Smooth muscle cell (in vitro differentiated cells): ENCODE measurements at regions not wholly inside any gene's neighbourhood (a gene's known extent, or its start where the extent isn't known, plus 50 kb on each side); places are given as distances from the start of the nearest gene placed in this dataset.

ENCODE experiments used
- DNase-seq: peaks from one replicate; lab custom pipeline; 2025; ENCODE audit not compliant: unreplicated experiment; lab: John Stamatoyannopoulos, UW
- H2AFZ ChIP-seq: fragments of 200-600 bp; sonication (generic); 2 replicates; pipeline ENCODE4 v1.6.0; 2016; ENCODE audit warnings: antibody characterized with exemption, low read depth, mild to moderate bottlenecking
- H3F3A ChIP-seq: fragments of 200-600 bp; sonication (generic); 2 replicates; pipeline ENCODE4 v1.6.0; 2017; ENCODE audit warnings: antibody characterized with exemption, low read depth
- H3K27ac ChIP-seq: fragments of 200-600 bp; sonication (generic); 2 replicates; pipeline ENCODE4 v1.5.1; 2016; ENCODE audit warnings: low read depth, mild to moderate bottlenecking
- H3K27me3 ChIP-seq: fragments of 200-600 bp; sonication (generic); 2 replicates; pipeline ENCODE4 v1.6.1; 2016; ENCODE audit warnings: low read depth, mild to moderate bottlenecking
- H3K36me3 ChIP-seq: fragments of 200-600 bp; sonication (generic); 2 replicates; pipeline ENCODE4 v1.5.1; 2016; ENCODE audit warnings: low read depth
- H3K4me1 ChIP-seq: fragments of 200-600 bp; sonication (generic); 2 replicates; pipeline ENCODE4 v1.5.1; 2016; ENCODE audit warnings: low read depth
- H3K4me2 ChIP-seq: fragments of 200-600 bp; sonication (generic); 2 replicates; pipeline ENCODE4 v1.6.0; 2016; ENCODE audit warnings: mild to moderate bottlenecking
- H3K4me3 ChIP-seq: fragments of 200-600 bp; sonication (generic); 2 replicates; pipeline ENCODE4 v1.5.1; 2016; ENCODE audit warnings: mild to moderate bottlenecking
- H3K79me2 ChIP-seq: fragments of 200-600 bp; sonication (generic); 2 replicates; pipeline ENCODE4 v1.6.0; 2016; ENCODE audit warnings: low read depth, mild to moderate bottlenecking
- H3K9ac ChIP-seq: fragments of 200-600 bp; sonication (generic); 2 replicates; pipeline ENCODE4 v1.6.0; 2016; ENCODE audit warnings: low read depth
- H3K9me3 ChIP-seq: fragments of 200-600 bp; sonication (generic); replicated peaks from 2 replicates; pipeline ENCODE4 v1.5.1; 2016; ENCODE audit warnings: low read depth
- H4K20me1 ChIP-seq: fragments of 200-600 bp; sonication (generic); 2 replicates; pipeline ENCODE4 v1.6.0; 2016; ENCODE audit warnings: low read depth
- WGBS: methylation state at CpG from one replicate; pipeline ENCODE4 v1.1.7; 2016; ENCODE audit warnings: low lambda C conversion rate; 5-methylcytosine and 5-hydroxymethylcytosine counted together
- TF ChIP-seq, protein P1 (sequence below): fragments of 200-600 bp; sonication (generic); IDR thresholded peaks from 2 replicates; pipeline ENCODE4 v1.5.1; 2017; ENCODE audit warnings: borderline replicate concordance, mild to moderate bottlenecking, antibody characterized with exemption; ENCODE audit not compliant: insufficient read depth, poor library complexity, severe bottlenecking

DNA sequence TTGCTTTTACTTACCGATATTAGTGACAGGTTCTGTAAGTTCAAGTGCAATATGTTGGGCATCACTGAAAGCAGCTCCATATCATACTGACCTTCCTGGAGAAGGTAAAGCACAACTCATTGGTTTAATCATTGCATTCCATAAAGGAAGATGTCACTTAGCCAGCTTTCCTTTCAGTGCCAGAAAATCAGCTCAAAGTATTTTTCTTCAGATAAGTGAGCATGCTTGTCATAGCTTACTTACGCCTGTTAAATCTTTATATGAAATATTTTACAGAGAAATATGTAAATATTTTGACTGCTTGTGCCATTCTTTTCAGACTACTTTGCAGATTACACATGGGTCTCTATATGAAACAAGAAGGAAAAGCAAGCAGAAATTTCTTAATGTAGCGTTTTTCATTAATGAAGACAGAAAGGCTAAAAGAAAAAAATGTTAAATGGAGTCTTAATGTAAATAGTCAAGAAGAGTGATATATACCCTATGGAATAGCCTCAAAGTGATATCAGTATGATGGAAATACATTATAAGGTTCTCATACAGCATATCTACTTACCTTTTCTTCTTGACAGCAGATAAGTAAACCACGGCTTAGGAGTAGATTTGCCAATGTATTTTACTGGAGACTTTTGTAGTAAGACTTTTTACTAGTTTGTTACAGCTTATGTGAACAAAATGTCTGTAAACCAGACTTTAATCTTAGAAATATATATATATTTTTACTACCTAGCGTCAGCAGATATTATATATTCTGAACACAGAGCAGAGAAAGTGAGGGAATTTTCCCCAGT is 649.7 kb downstream of the METTL15 start:
- no peak overlapping the region for H3K4me3 ChIP-seq
- H3K79me2 ChIP-seq = no peaks in the 10 kb centered on the region
- H3K9me3 ChIP-seq = no peaks in the 10 kb centered on the region
- peak overlapping the region; percentile 16 for H2AFZ ChIP-seq
- H3K4me2 ChIP-seq = peak overlapping the region; percentile 71
- H3K4me1 ChIP-seq = peaks cover 8% of the 10 kb centered on the region
- no peaks in the 10 kb centered on the region for H3K27me3 ChIP-seq
- DNase-seq = no peak
- peaks cover 13% of the 10 kb centered on the region for H3F3A ChIP-seq
- TF ChIP-seq, protein P1, sequence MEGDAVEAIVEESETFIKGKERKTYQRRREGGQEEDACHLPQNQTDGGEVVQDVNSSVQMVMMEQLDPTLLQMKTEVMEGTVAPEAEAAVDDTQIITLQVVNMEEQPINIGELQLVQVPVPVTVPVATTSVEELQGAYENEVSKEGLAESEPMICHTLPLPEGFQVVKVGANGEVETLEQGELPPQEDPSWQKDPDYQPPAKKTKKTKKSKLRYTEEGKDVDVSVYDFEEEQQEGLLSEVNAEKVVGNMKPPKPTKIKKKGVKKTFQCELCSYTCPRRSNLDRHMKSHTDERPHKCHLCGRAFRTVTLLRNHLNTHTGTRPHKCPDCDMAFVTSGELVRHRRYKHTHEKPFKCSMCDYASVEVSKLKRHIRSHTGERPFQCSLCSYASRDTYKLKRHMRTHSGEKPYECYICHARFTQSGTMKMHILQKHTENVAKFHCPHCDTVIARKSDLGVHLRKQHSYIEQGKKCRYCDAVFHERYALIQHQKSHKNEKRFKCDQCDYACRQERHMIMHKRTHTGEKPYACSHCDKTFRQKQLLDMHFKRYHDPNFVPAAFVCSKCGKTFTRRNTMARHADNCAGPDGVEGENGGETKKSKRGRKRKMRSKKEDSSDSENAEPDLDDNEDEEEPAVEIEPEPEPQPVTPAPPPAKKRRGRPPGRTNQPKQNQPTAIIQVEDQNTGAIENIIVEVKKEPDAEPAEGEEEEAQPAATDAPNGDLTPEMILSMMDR = no peak
- peak overlapping the region; percentile 29 for H3K9ac ChIP-seq
- 58% methylated on average over 5 of the region's 5 CpGs for WGBS
- no peaks in the 10 kb centered on the region for H4K20me1 ChIP-seq
- no peaks in the 10 kb centered on the region for H3K36me3 ChIP-seq
- peak overlapping the region; percentile 72 for H3K27ac ChIP-seq

DNA sequence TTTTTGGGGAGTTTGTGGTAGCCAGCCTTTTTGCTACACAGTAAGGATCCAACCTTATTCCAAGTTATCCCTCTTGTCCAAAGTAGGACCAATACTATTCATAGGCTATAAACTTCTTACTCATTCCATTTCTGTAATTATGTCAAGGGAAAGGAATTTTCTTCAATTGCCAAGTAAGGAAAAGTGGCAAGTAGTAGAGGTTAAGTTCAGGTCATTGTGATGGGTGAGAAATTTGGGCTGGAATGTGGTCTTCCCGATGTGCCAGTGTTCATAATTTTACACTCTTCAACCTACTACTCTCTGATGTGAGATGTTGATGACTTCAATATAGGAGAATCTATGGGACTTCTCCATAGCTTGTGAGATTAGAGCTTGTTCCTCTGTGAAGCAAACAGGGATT is 648.8 kb downstream of the METTL15 start:
- Histone ChIP-seq H3K9ac (no peak overlapping the region), H3K4me1 (peaks cover 8% of the 10 kb centered on the region), H3K4me3 (no peak overlapping the region), H2AFZ (no peak overlapping the region), H3K27me3 (no peaks in the 10 kb centered on the region), H3K27ac (peak overlapping the region; percentile 72), H3K4me2 (peak overlapping the region; percentile 71), H3K9me3 (no peaks in the 10 kb centered on the region), H3F3A (peaks cover 13% of the 10 kb centered on the region), H3K36me3 (no peaks in the 10 kb centered on the region), H4K20me1 (no peaks in the 10 kb centered on the region), H3K79me2 (no peaks in the 10 kb centered on the region)
- WGBS = 7% methylated on average over 1 of the region's 1 CpG
- TF ChIP-seq, protein P1 = no peak
- DNase-seq = no peak

DNA sequence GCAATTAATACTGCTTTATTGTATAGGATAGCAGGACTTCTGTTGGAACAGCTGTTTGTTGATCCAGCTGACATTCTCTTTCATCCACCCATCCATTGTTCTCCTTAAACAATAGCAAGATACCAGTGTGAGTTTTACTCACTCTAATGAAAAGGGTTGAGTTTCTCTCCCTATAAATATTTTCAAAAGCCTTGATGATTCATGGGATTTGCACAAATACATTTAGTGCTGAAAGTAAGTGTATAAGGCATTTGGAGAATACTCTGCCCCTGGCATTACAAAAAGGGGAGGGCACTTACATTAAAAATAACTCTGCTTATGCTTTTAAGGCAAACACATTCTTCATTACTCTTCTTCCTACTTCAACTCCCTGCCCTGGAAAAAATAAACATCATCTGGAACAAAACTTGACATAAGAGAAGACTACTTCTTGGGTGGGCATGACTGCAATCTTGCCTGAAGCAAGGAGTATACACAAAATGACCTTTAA is 634.9 kb downstream of the METTL15 start:
- H3K4me3 ChIP-seq = no peak overlapping the region
- H3K4me2 ChIP-seq = peak overlapping the region; percentile 31
- no peak overlapping the region for H3K27ac ChIP-seq
- H3K36me3 ChIP-seq = no peaks in the 10 kb centered on the region
- DNase-seq = no peak
- no peaks in the 10 kb centered on the region for H3F3A ChIP-seq
- TF ChIP-seq, protein P1 = no peak
- no peaks in the 10 kb centered on the region for H3K27me3 ChIP-seq
- no peak overlapping the region for H2AFZ ChIP-seq
- no peak overlapping the region for H3K9ac ChIP-seq
- H4K20me1 ChIP-seq = no peaks in the 10 kb centered on the region
- peaks cover 7% of the 10 kb centered on the region for H3K9me3 ChIP-seq
- H3K4me1 ChIP-seq = peaks cover 7% of the 10 kb centered on the region
- no peaks in the 10 kb centered on the region for H3K79me2 ChIP-seq
